ENCODE measurements at regions not wholly inside any gene's neighbourhood (a gene's known extent, or its start where the extent isn't known, plus 50 kb on each side); places are given as distances from the start of the nearest gene placed in this dataset.
"Not testable (repeated sequence)": the region's sequence is repeated elsewhere in the genome, so short reads cannot be mapped to it uniquely, and the experiment has no call there.

DNA sequence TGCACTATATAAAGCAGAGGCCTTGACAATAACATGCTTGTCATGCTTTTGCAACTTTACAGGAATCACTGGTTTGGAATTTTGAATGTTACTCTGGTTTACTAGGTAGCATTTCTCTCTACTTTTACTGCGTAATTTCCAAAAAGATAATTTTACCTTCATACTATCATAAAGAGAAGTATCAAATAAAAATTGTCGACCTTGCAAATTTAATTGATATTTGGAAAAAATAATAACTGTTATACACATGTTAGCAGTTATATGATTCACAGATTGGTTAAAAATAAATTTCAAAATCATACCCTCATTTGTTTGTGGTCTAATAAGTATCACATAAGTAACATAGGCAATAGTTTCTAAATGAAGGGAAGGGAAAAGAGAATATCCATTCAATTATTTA is 228.5 kb upstream of the CACNA2D1 start:
- TF ChIP-seq CTCF (IDR thresholded peaks at IDR 0.05; ENCODE audit: low read length, missing control alignments), result no peak
- no peak overlapping the region for H3K4me3 ChIP-seq (replicated peaks; ENCODE audit: low read depth, low read length)
- DNase-seq (ENCODE audit: low read depth), result peak; percentile 17

GRCh38 chr7:82669141-82669540 is 225.6 kb upstream of the CACNA2D1 start:
- no peak overlapping the region for H3K4me3 ChIP-seq (replicated peaks; ENCODE audit: low read depth, low read length)
- no peak for TF ChIP-seq CTCF (IDR thresholded peaks at IDR 0.05; ENCODE audit: low read length, missing control alignments)

DNA sequence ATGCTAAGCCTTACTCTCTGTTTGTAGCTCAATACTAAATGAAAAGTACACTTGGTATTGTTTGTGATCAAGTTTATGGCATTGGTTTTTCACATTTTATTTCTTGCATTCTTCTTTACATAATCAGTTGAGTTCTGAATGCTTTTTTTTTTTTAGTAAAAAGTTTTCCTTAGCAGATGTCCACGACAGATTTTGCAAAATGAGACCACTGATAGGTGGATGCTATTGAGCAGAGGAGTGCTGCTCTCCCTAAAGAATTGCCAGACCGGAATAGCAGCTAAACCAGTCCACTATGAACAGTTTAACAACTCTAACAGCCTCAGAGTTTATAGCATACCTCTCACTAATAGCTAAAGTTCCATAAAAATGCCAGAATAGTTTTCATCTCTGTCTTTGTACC is 225.1 kb upstream of the CACNA2D1 start:
- no peak for TF ChIP-seq CTCF (IDR thresholded peaks at IDR 0.05; ENCODE audit: low read length, missing control alignments)
- no peak for DNase-seq (ENCODE audit: low read depth)
- no peak overlapping the region for H3K4me3 ChIP-seq (replicated peaks; ENCODE audit: low read depth, low read length)

More at GRCh38 chr7:82669141-82669540, 225.6 kb upstream of the CACNA2D1 start:
- no peak for DNase-seq (ENCODE audit: low read depth)

DNA sequence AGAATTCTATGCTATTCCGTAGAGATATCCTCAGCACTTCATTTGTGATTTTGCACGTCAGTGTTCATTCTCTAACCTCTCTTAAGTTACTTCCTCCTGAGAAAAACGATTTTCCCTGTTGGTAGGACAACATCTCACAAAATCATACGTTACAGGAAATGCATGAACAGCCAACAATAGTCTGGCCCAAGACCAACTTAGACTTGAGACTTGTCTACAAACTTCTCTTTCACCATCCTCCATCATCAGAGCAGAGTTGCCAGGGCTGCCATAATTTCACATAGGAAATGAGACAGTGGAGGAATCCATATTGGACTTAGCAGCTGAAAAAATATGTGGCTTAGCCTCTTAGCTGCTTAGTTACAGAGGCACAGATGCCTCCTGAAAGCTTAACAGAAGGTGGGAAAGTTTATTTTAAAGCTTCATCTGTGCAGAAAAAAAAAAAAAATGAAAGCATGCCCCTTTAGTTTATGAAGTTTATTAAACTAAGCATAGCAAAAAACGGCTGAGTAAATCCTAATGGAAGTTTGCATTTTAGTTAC is 222.5 kb upstream of the CACNA2D1 start:
- TF ChIP-seq CTCF (IDR thresholded peaks at IDR 0.05; ENCODE audit: low read length, missing control alignments), result no peak
- peak; percentile 75 for DNase-seq (ENCODE audit: low read depth)

DNA sequence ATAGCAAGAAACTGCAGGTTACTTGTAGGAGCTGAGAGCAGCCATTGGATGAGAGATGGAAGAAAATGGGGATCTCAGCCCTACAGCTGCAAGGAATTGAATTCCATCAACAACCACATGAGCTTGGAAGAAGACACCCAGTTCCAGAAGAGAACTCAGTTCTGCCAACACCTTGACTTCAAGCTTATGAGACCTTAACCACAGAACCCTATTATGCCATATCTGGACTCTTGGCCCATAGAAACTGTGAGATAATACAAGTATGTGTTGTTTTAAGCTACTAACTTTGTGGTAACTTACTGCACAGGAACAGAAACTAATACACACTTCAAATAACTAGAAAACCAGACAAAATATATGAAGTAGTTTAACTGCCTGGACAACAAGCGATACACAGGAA is 212.4 kb upstream of the CACNA2D1 start:
- TF ChIP-seq CTCF (IDR thresholded peaks at IDR 0.05; ENCODE audit: low read length, missing control alignments), result no peak
- DNase-seq (ENCODE audit: low read depth), result no peak
- H3K4me3 ChIP-seq (replicated peaks; ENCODE audit: low read depth, low read length), result no peak overlapping the region

More for the DNA sequence above, 222.5 kb upstream of the CACNA2D1 start:
- H3K4me3 ChIP-seq (replicated peaks; ENCODE audit: low read depth, low read length), result no peak overlapping the region

DNA sequence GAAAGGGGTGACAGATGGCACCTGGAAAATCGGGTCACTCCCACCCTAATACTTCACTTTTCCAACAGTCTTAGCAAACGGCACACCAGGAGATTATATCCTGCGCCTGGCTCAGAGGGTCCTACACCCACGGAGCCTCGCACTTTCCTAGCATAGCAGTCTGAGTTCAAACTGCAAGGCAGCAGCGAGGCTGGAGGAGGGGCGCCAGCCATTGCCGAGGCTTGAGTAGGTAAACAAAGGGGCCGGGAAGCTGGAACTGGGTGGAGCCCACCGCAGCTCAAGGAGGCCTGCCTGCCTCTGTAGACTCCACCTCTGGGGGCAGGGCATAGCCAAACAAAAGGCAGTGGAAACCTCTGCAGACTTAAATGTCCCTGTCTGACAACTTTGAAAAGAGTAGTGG is 206.5 kb upstream of the CACNA2D1 start:
- not testable (repeated sequence) for DNase-seq (ENCODE audit: low read depth); H3K4me3 ChIP-seq (replicated peaks; ENCODE audit: low read depth, low read length)

DNA sequence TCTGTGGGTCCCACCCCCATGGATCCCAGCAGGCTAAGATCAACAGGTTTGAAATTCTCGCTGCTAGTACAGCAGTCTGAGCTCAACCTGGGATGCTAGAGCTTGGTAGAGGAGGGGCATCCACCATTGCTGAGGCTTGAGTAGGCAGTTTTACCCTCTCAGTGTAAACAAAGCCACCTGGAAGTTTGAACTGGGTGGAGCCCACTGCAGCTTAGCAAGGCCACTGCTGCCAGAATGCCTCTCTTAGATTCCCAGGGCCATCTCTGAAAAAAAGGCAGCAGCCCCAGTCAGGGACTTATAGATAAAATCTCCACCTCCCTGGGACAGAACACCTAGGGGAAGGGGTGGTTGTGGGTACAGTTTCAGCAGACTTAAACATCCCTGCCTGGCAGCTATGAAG is 190.0 kb upstream of the CACNA2D1 start:
- H3K4me3 ChIP-seq (replicated peaks; ENCODE audit: low read depth, low read length), result no peak overlapping the region
- no peak for TF ChIP-seq CTCF (IDR thresholded peaks at IDR 0.05; ENCODE audit: low read length, missing control alignments)
- DNase-seq (ENCODE audit: low read depth), result no peak

Data from fibroblast of pulmonary artery (primary cell).